GM13977 (cell line): ENCODE measurements at regions not wholly inside any gene's neighbourhood (a gene's known extent, or its start where the extent isn't known, plus 50 kb on each side); places are given as distances from the start of the nearest gene placed in this dataset.
"Not testable (repeated sequence)": the region's sequence is repeated elsewhere in the genome, so short reads cannot be mapped to it uniquely, and the experiment has no call there.

Experiments
- DNase-seq: peaks from one replicate; pipeline ENCODE4 v3.0.0; 2012; ENCODE audit warnings: low spot score
- in situ Hi-C: fragments of 300-500 bp; cut with MboI; formaldehyde crosslinking; loops from one replicate; pipeline ENCODE4 v1.12.0; 2022; ENCODE audit warnings: low sequenced_read_pairs, low pct_unique_long_range_greater_than_20kb, mixed read lengths, inconsistent platforms; ENCODE audit not compliant: unreplicated experiment
- TF ChIP-seq, protein P1 (sequence below): IDR thresholded peaks from 2 replicates; pipeline ENCODE4 v1.5.1; 2012; ENCODE audit warnings: mild to moderate bottlenecking, control low read depth; ENCODE audit not compliant: insufficient read depth; ENCODE audit errors: extremely low read depth, missing control alignments

DNA sequence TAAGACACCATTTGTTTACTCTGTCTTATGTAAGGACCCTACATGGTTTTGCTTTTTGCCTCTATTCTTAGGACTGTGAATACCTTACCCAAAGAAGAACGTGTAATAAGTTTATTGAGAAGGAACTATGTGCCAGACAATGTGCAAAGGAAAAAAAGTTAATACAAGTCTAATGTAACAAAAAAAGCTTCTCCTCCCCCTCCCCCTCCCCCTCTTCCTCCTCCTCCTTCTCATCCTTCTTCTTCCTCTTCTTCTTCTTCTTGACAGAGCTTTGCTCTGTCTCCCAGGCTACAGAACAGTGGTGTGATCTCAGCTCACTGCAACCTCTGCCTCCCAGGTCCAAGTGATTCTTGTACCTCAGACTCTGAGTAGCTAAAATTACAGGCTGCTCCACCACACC lies 50.9 kb upstream of the MITF start:
- in situ Hi-C loops, result no loop called here
- TF ChIP-seq, protein P1, sequence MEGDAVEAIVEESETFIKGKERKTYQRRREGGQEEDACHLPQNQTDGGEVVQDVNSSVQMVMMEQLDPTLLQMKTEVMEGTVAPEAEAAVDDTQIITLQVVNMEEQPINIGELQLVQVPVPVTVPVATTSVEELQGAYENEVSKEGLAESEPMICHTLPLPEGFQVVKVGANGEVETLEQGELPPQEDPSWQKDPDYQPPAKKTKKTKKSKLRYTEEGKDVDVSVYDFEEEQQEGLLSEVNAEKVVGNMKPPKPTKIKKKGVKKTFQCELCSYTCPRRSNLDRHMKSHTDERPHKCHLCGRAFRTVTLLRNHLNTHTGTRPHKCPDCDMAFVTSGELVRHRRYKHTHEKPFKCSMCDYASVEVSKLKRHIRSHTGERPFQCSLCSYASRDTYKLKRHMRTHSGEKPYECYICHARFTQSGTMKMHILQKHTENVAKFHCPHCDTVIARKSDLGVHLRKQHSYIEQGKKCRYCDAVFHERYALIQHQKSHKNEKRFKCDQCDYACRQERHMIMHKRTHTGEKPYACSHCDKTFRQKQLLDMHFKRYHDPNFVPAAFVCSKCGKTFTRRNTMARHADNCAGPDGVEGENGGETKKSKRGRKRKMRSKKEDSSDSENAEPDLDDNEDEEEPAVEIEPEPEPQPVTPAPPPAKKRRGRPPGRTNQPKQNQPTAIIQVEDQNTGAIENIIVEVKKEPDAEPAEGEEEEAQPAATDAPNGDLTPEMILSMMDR, result no peak
- no peak for DNase-seq

DNA sequence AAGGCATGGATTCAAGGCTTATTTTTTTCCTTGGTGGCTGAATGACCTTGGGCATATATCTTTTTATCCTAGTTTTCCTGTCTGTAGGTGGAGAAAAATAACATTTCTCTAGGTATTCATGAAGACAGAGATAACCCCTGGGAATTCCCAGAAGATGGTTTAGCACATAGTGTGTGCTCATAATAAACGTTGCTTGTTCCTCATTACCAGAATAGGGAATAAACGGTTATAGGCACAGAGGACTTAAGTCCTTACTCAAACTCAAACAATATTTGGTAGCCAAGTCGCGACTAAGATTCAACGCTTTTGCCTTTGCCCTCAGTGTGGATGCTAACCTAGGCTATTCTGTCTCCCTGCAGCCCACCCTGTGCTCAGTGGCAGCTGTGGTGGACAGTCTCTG lies 51.6 kb upstream of the MITF start:
- in situ Hi-C loops, result no loop called here
- DNase-seq, result no peak
- TF ChIP-seq, protein P1, result no peak

GRCh38 chr3:69686056-69686455 lies 53.2 kb upstream of the MITF start:
- DNase-seq, result no peak
- TF ChIP-seq, protein P1, result no peak
- in situ Hi-C loops, result no loop called here

GRCh38 chr3:69684309-69684961 lies 54.8 kb upstream of the MITF start:
- in situ Hi-C loops, result no loop called here
- TF ChIP-seq, protein P1, result no peak
- no peak for DNase-seq

DNA sequence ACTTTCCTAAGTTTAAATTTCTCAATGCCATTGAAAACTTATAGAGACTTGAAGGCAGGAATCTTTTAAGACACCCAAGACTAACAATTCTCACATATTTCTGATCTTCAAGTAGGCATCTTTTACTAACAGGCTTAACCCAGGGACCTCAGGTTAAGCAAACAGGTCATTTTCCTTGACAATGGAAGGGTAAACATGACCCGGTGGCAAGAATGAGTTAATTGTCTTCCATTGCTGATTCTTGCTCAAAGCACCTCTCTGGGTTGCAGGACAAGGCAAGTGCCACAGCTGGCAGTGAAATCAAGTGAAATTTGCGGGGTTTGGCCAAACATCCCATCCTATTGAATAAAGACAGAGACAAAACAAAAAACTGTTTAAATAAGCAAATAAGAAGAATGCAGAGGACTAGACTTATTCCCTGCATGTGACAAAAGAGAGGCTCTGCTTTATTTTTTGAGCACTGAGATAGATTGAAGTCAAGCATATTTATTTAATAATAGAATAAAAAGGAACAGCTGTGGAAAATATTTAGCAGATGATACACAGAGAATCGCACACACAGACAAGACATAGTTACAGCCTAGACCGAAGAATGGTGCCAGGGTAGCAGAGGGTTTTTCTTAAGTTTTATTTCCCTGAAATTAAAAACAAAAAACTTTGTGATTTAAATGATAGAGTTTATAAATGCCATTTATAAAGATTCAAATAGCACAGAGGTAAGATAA lies 56.0 kb upstream of the MITF start:
- no peak for DNase-seq
- in situ Hi-C loops, result no loop called here
- TF ChIP-seq, protein P1, result no peak

GRCh38 chr3:69677456-69677855 lies 61.8 kb upstream of the MITF start:
- in situ Hi-C loops, DNase-seq: not testable (repeated sequence)

GRCh38 chr3:69675786-69676530 lies 63.3 kb upstream of the MITF start:
- in situ Hi-C loops, result no loop called here
- TF ChIP-seq, protein P1, result no peak
- DNase-seq, result no peak
